SU-DHL-6 (cell line): ENCODE measurements at regions not wholly inside any gene's neighbourhood (a gene's known extent, or its start where the extent isn't known, plus 50 kb on each side); places are given as distances from the start of the nearest gene placed in this dataset.

Source experiments
- H2AFZ ChIP-seq: fragments of 200-600 bp; sonication (generic); 2 replicates; pipeline ENCODE4 v1.6.1; 2014; ENCODE audit warnings: low read depth, mild to moderate bottlenecking, moderate library complexity, mixed read lengths, antibody characterized with exemption, low read length; ENCODE audit not compliant: severe bottlenecking
- H3F3A ChIP-seq: fragments of 200-600 bp; shearing (Covaris generic); 2 replicates; pipeline ENCODE4 v1.6.0; 2016; ENCODE audit warnings: antibody characterized with exemption, mild to moderate bottlenecking; ENCODE audit not compliant: insufficient read depth
- H3K27ac ChIP-seq: fragments of 200-600 bp; sonication (generic); 2 replicates; pipeline ENCODE4 v1.5.1; 2016; ENCODE audit warnings: low read depth, mild to moderate bottlenecking, low read length, moderate library complexity, mixed read lengths
- H3K27me3 ChIP-seq: fragments of 200-600 bp; sonication (generic), shearing (Covaris generic); 2 replicates; pipeline ENCODE4 v1.6.0; 2014; ENCODE audit warnings: mild to moderate bottlenecking, low read length
- H3K36me3 ChIP-seq: fragments of 200-600 bp; sonication (generic); 2 replicates; pipeline ENCODE4 v1.6.1; 2014; ENCODE audit warnings: mild to moderate bottlenecking, low read length, mixed read lengths
- H3K4me2 ChIP-seq: fragments of 300-600, 200-600 bp; shearing (Covaris generic), sonication (generic); 2 replicates; pipeline ENCODE4 v1.6.0; 2014; ENCODE audit warnings: low read length, low read depth, mild to moderate bottlenecking; ENCODE audit not compliant: poor library complexity, severe bottlenecking
- H3K4me3 ChIP-seq: fragments of 200-600 bp; sonication (generic); 2 replicates; pipeline ENCODE4 v1.5.1; 2014; ENCODE audit warnings: antibody characterized with exemption, low read length, mild to moderate bottlenecking, mixed read lengths; ENCODE audit not compliant: insufficient read depth, poor library complexity, severe bottlenecking
- H3K79me2 ChIP-seq: fragments of 200-600 bp; sonication (generic); 2 replicates; pipeline ENCODE4 v1.6.1; 2014; ENCODE audit warnings: mild to moderate bottlenecking, low read length, moderate library complexity; ENCODE audit not compliant: insufficient read depth
- H3K9ac ChIP-seq: fragments of 200-600 bp; sonication (generic); 2 replicates; pipeline ENCODE4 v1.7.0; 2014; ENCODE audit warnings: mild to moderate bottlenecking, low read length
- H3K9me2 ChIP-seq: fragments of 200-600 bp; sonication (generic); replicated peaks from 2 replicates; pipeline ENCODE4 v1.6.1; 2014; ENCODE audit warnings: low read length; ENCODE audit not compliant: insufficient read depth
- H3K9me3 ChIP-seq: fragments of 200-600 bp; sonication (generic); 2 replicates; pipeline ENCODE4 v1.6.1; 2014; ENCODE audit warnings: low read length, mixed read lengths; ENCODE audit not compliant: insufficient read depth
- H4K20me1 ChIP-seq: fragments of 200-600 bp; sonication (generic); 2 replicates; pipeline ENCODE4 v1.6.1; 2014; ENCODE audit warnings: low read depth, mild to moderate bottlenecking, antibody characterized with exemption, low read length, moderate library complexity, mixed read lengths
- EZH2phosphoT487 ChIP-seq: fragments of 200-600 bp; sonication (generic), shearing (Covaris generic); conservative IDR thresholded peaks from 2 replicates; pipeline ENCODE4 v1.6.1; 2018; ENCODE audit warnings: mild to moderate bottlenecking, antibody characterized with exemption, low read length, moderate library complexity, mixed read lengths
- TF ChIP-seq, protein P1 (sequence below): fragments of 200-600 bp; sonication (generic); IDR thresholded peaks from one replicate; pipeline ENCODE4 v1.5.1; 2017; ENCODE audit warnings: antibody characterized with exemption, mild to moderate bottlenecking, low read length, moderate library complexity; ENCODE audit not compliant: insufficient read depth, poor library complexity, severe bottlenecking

DNA sequence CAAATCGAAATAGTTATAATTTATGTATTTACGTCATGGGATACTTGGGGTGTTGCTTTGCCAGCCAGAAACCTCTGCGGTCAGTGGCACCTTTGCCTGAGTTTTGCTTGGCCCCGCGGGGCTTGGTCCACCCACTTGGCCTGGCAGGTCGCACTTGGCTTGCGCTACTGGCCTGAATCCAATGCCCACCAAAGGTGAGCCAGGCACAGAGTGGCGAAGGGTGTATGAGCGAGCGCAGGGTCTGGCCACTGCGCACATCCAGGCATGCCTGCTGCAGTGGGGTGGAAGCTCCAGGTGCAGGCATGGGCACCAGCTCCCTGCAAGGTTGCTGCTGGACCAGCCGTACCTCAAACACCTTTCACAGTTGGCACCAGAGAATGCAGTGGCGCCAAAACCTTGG is 714.6 kb downstream of the CDH9 start:
- no peaks in the 10 kb centered on the region for H3F3A ChIP-seq

GRCh38 chr5:26321278-26321677 is 717.1 kb downstream of the CDH9 start:
- Histone ChIP-seq H3K9ac (no peak overlapping the region), H3K27me3 (no peaks in the 10 kb centered on the region), H3K36me3 (no peaks in the 10 kb centered on the region), H3K4me3 (no peak overlapping the region), H3K9me2 (no peaks in the 10 kb centered on the region), H3F3A (no peaks in the 10 kb centered on the region), H3K27ac (no peak overlapping the region), H2AFZ (no peak overlapping the region), H4K20me1 (no peaks in the 10 kb centered on the region), H3K79me2 (no peaks in the 10 kb centered on the region), H3K9me3 (no peaks in the 10 kb centered on the region), H3K4me2 (no peak overlapping the region)
- TF ChIP-seq, protein P1, sequence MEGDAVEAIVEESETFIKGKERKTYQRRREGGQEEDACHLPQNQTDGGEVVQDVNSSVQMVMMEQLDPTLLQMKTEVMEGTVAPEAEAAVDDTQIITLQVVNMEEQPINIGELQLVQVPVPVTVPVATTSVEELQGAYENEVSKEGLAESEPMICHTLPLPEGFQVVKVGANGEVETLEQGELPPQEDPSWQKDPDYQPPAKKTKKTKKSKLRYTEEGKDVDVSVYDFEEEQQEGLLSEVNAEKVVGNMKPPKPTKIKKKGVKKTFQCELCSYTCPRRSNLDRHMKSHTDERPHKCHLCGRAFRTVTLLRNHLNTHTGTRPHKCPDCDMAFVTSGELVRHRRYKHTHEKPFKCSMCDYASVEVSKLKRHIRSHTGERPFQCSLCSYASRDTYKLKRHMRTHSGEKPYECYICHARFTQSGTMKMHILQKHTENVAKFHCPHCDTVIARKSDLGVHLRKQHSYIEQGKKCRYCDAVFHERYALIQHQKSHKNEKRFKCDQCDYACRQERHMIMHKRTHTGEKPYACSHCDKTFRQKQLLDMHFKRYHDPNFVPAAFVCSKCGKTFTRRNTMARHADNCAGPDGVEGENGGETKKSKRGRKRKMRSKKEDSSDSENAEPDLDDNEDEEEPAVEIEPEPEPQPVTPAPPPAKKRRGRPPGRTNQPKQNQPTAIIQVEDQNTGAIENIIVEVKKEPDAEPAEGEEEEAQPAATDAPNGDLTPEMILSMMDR: no peak
- no peak for TF ChIP-seq EZH2phosphoT487

More for the DNA sequence above, 714.6 kb downstream of the CDH9 start:
- H3K27me3 ChIP-seq: no peaks in the 10 kb centered on the region
- no peaks in the 10 kb centered on the region for H3K79me2 ChIP-seq
- no peak for TF ChIP-seq EZH2phosphoT487
- TF ChIP-seq, protein P1: no peak
- H3K4me2 ChIP-seq: no peak overlapping the region
- no peak overlapping the region for H2AFZ ChIP-seq
- no peaks in the 10 kb centered on the region for H4K20me1 ChIP-seq
- no peaks in the 10 kb centered on the region for H3K36me3 ChIP-seq
- H3K9me3 ChIP-seq: no peaks in the 10 kb centered on the region
- H3K27ac ChIP-seq: no peak overlapping the region
- no peak overlapping the region for H3K4me3 ChIP-seq
- no peak overlapping the region for H3K9ac ChIP-seq
- H3K9me2 ChIP-seq: no peaks in the 10 kb centered on the region

DNA sequence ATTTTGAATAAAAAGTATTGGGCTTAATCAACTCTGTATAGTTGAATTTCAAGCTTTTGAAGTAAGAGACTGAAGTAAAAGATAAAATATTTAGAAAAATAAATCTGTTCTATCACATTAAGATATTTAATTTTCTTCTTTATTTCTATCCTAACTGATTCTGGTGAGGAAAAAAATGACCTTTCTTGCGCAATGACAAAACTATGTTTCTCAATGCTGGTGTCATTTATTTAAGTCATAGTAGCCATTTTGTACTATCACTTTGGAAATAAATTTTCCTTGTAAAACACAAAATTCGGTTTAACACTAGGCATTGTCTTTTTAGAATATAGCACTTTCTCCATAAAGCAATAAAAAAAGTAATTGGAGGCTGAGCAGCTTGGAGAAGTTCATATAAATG is 728.0 kb downstream of the CDH9 start:
- Histone ChIP-seq H3K27ac (no peak overlapping the region), H3K9ac (no peak overlapping the region), H4K20me1 (no peaks in the 10 kb centered on the region)

More for the DNA sequence above, 728.0 kb downstream of the CDH9 start:
- no peaks in the 10 kb centered on the region for H3K27me3 ChIP-seq
- H3K9me2 ChIP-seq: no peaks in the 10 kb centered on the region
- no peaks in the 10 kb centered on the region for H3K79me2 ChIP-seq
- no peak overlapping the region for H3K4me2 ChIP-seq
- no peaks in the 10 kb centered on the region for H3K36me3 ChIP-seq
- no peak overlapping the region for H3K4me3 ChIP-seq
- no peak for TF ChIP-seq EZH2phosphoT487
- TF ChIP-seq, protein P1: no peak
- peak overlapping the region; percentile 4 for H2AFZ ChIP-seq
- H3K9me3 ChIP-seq: no peaks in the 10 kb centered on the region
- H3F3A ChIP-seq: no peaks in the 10 kb centered on the region
